ENCODE measurements at regions not wholly inside any gene's neighbourhood (a gene's known extent, or its start where the extent isn't known, plus 50 kb on each side); places are given as distances from the start of the nearest gene placed in this dataset.

GRCh38 chr6:19983374-19983773, 146.2 kb downstream of the ID4 start:
- no peak overlapping the region for H3K56ac ChIP-seq (ENCODE audit: extremely low read depth, insufficient read depth, low read length)
- intact Hi-C loops (cut with micrococcal nuclease), result no loop called here
- no peak overlapping the region for H3K4ac ChIP-seq (ENCODE audit: low read depth, low read length)
- H2BK120ac ChIP-seq (ENCODE audit: low read depth, low read length), result no peak overlapping the region
- H4K20me1 ChIP-seq (ENCODE audit: insufficient read depth, low read length), result no peaks in the 10 kb centered on the region
- no peak overlapping the region for H2AFZ ChIP-seq (replicated peaks; ENCODE audit: low read length, poor library complexity)
- H3K9me3 ChIP-seq (ENCODE audit: control insufficient read depth, insufficient read depth, low read length), result peaks cover 10% of the 10 kb centered on the region
- ATAC-seq (ENCODE audit: low read depth) (no peak), DNase-seq (no peak)
- H2AK9ac ChIP-seq (replicated peaks; ENCODE audit: low read depth, low read length, poor library complexity), result no peak overlapping the region
- no TSS peak for BruUV-seq (replicated peaks)
- H3K4me3 ChIP-seq (ENCODE audit: insufficient read depth, low read depth, low read length), result no peak overlapping the region
- H3K18ac ChIP-seq (ENCODE audit: low read depth, low read length), result no peak overlapping the region
- H3K9ac ChIP-seq (ENCODE audit: low read depth, low read length), result no peak overlapping the region
- H3K4me1 ChIP-seq (ENCODE audit: control insufficient read depth, insufficient read depth, low read length), result no peaks in the 10 kb centered on the region
- no peak overlapping the region for H3K4me2 ChIP-seq (ENCODE audit: low read depth, low read length)
- H3K27me3 ChIP-seq (ENCODE audit: control insufficient read depth, insufficient read depth, low read length), result no peaks in the 10 kb centered on the region
- ChIA-PET CTCF (no interaction called here), POLR2A (ENCODE audit: unreplicated experiment) (no interaction called here)
- H3K79me1 ChIP-seq (ENCODE audit: low read depth in 1 of 2, low read length in 2 of 2), result no peaks in the 10 kb centered on the region
- no peak overlapping the region for H3K23ac ChIP-seq (ENCODE audit: low read depth, low read length)
- TF ChIP-seq CEBPB (IDR thresholded peaks at IDR 0.05; ENCODE audit: low read depth, low read length) (no peak), CHD1 (IDR thresholded peaks at IDR 0.05; ENCODE audit: low read depth, low read length) (no peak), POLR2A (IDR thresholded peaks at IDR 0.05; ENCODE audit: low read depth, low read length) (no peak), MAZ (IDR thresholded peaks at IDR 0.05; ENCODE audit: borderline replicate concordance, low read depth, low read length) (no peak), FOS (IDR thresholded peaks at IDR 0.05; ENCODE audit: low read depth, low read length) (no peak), NFE2L2 (IDR thresholded peaks at IDR 0.05; ENCODE audit: low read depth, low read length) (no peak), ELK1 (IDR thresholded peaks at IDR 0.05; ENCODE audit: borderline replicate concordance, low read depth, low read length) (no peak), BHLHE40 (IDR thresholded peaks at IDR 0.05; ENCODE audit: low read depth, low read length) (no peak), RCOR1 (IDR thresholded peaks at IDR 0.05; ENCODE audit: insufficient replicate concordance, low read length) (no peak), MXI1 (IDR thresholded peaks at IDR 0.05; ENCODE audit: borderline replicate concordance, low read depth, low read length) (no peak)
- TF ChIP-seq, protein P1, sequence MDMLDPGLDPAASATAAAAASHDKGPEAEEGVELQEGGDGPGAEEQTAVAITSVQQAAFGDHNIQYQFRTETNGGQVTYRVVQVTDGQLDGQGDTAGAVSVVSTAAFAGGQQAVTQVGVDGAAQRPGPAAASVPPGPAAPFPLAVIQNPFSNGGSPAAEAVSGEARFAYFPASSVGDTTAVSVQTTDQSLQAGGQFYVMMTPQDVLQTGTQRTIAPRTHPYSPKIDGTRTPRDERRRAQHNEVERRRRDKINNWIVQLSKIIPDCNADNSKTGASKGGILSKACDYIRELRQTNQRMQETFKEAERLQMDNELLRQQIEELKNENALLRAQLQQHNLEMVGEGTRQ (IDR thresholded peaks at IDR 0.05; ENCODE audit: low read depth, low read length), result no peak
- no peak overlapping the region for H4K91ac ChIP-seq (ENCODE audit: insufficient read depth, low read depth, low read length)
- H3K14ac ChIP-seq (replicated peaks; ENCODE audit: low read depth, low read length), result no peak overlapping the region
- H2AK5ac ChIP-seq (ENCODE audit: low read depth, low read length), result no peak overlapping the region
- in situ Hi-C loops (cut with MboI; ENCODE audit: low sequenced_read_pairs), result no loop called here
- H3K36me3 ChIP-seq (ENCODE audit: control insufficient read depth, insufficient read depth, low read length), result no peaks in the 10 kb centered on the region
- H3K9me1 ChIP-seq (ENCODE audit: insufficient read depth, low read length), result no peaks in the 10 kb centered on the region
- H2BK5ac ChIP-seq (ENCODE audit: low read depth, low read length, poor library complexity, severe bottlenecking), result no peak overlapping the region
- no peak overlapping the region for H2BK15ac ChIP-seq (ENCODE audit: low read depth, low read length)
- WGBS, 2 experiments (ENCODE audit: extremely low coverage in 2 of 2, insufficient read length in 1 of 2), result no CpG with 5 or more reads among the region's 11 CpGs
- H2BK20ac ChIP-seq (ENCODE audit: low read depth, low read length), result no peak overlapping the region
- dilution Hi-C loops (cut with HindIII; ENCODE audit: low sequenced_read_pairs, unreplicated experiment), result no loop called here
- no peak overlapping the region for H3K27ac ChIP-seq (ENCODE audit: insufficient read depth, low read length)
- no peak overlapping the region for H4K8ac ChIP-seq (ENCODE audit: low read depth in 2 of 2, low read length in 2 of 2)
- H4K5ac ChIP-seq (ENCODE audit: low read depth, low read length), result no peak overlapping the region
